ENCODE measurements at regions not wholly inside any gene's neighbourhood (a gene's known extent, or its start where the extent isn't known, plus 50 kb on each side); places are given as distances from the start of the nearest gene placed in this dataset.

DNA sequence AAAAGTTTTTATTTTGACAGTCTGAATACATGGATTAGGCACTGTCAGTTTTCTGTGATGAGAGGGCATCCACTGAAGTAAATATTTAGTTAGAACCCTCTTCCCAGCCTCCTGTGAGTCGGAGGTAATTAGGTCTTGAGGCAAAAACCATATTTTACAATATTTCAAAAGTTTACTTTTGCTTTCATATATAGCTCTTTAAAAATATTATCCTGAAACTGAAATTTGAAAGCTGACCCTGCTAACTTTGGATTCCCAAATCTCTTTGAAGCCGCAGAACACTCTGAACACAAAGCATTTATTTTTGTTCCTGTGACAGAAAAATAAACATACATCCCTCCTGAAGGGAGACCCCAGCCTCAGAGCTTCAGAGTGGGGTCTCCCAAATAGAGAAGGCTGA is 317.4 kb downstream of the KIF20B start:
- TF ChIP-seq POLR2AphosphoS5 (IDR thresholded peaks at IDR 0.05; ENCODE audit: borderline replicate concordance, low read depth, low read length) (no peak), EZH2 (IDR thresholded peaks at IDR 0.05) (no peak)
